OCI-LY3 (cell line): ENCODE measurements at regions not wholly inside any gene's neighbourhood (a gene's known extent, or its start where the extent isn't known, plus 50 kb on each side); places are given as distances from the start of the nearest gene placed in this dataset.

ENCODE experiments used
- H2AFZ ChIP-seq: fragments of 200-600, 300-600 bp; shearing (Covaris generic); 2 replicates; pipeline ENCODE4 v1.6.0; 2014; ENCODE audit warnings: antibody characterized with exemption, low read depth, low read length
- H3K27ac ChIP-seq: fragments of 200-600, 300-600 bp; sonication (generic); 2 replicates; pipeline ENCODE4 v1.5.1; 2014; ENCODE audit warnings: mild to moderate bottlenecking, low read length, moderate library complexity, mixed read lengths
- H3K27me3 ChIP-seq: fragments of 200-600, 300-600 bp; sonication (generic); 2 replicates; pipeline ENCODE4 v1.6.1; 2014; ENCODE audit warnings: low read depth, low read length, mixed read lengths
- H3K36me3 ChIP-seq: fragments of 200-600, 300-600 bp; sonication (generic); replicated peaks from 2 replicates; pipeline ENCODE3; 2014; ENCODE audit warnings: low read depth, low read length, mixed read lengths
- H3K4me1 ChIP-seq: fragments of 300-600, 200-600 bp; sonication (generic); 2 replicates; pipeline ENCODE4 v1.6.1; 2014; ENCODE audit warnings: low read length, mixed read lengths
- H3K4me2 ChIP-seq: fragments of 200-600, 300-600 bp; sonication (generic); 2 replicates; pipeline ENCODE4 v1.6.1; 2014; ENCODE audit warnings: low read length, mixed read lengths
- H3K4me3 ChIP-seq: fragments of 300-600, 200-600 bp; sonication (generic); 2 replicates; pipeline ENCODE4 v1.5.1; 2014; ENCODE audit warnings: antibody characterized with exemption, mild to moderate bottlenecking, low read length, moderate library complexity
- H3K79me2 ChIP-seq: fragments of 300-600, 200-600 bp; shearing (Covaris generic); 2 replicates; pipeline ENCODE4 v1.6.1; 2014; ENCODE audit warnings: mild to moderate bottlenecking, low read length, mixed read lengths
- H3K9ac ChIP-seq: fragments of 300-600, 200-600 bp; shearing (Covaris generic); 2 replicates; pipeline ENCODE4 v1.6.0; 2014; ENCODE audit warnings: mild to moderate bottlenecking, low read length, moderate library complexity
- H3K9me3 ChIP-seq: fragments of 200-600, 300-600 bp; shearing (Covaris generic); 2 replicates; pipeline ENCODE4 v1.6.1; 2014; ENCODE audit warnings: low read length, mixed read lengths; ENCODE audit not compliant: insufficient read depth
- H4K20me1 ChIP-seq: fragments of 200-600, 300-600 bp; sonication (generic); 2 replicates; pipeline ENCODE4 v1.6.1; 2016; ENCODE audit warnings: low read length, mixed read lengths; ENCODE audit not compliant: insufficient read depth
- EZH2phosphoT487 ChIP-seq: fragments of 200-600 bp; shearing (Covaris generic); IDR thresholded peaks from 2 replicates; pipeline ENCODE4 v1.6.1; 2018; ENCODE audit warnings: antibody characterized with exemption, mixed run types, low read depth
- TF ChIP-seq, protein P1 (sequence below): fragments of 200-600, 300-600 bp; sonication (generic); IDR thresholded peaks from 2 replicates; pipeline ENCODE4 v1.5.1; 2014; ENCODE audit warnings: antibody characterized with exemption, low read length, low read depth

DNA sequence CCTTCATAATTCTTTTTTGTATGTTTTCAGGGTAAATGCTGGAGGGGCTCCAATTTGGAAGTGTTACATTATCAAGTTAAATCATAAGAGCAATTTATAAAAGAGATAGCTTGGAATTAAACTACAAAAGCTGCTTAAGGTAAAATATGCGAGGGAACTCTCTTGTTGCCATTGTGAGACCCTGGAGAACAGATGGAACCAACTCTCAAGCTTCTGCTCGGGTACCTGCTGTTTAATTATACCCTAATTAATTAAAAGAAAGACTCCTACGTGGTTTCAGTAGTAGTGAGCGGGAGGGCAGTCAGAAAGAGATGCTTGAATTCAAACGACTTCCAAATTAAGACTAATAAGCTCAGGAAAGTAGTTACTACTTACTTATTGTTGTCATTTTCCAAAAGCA, 313.1 kb upstream of the TACR3 start:
- no peak for TF ChIP-seq EZH2phosphoT487
- TF ChIP-seq, protein P1, sequence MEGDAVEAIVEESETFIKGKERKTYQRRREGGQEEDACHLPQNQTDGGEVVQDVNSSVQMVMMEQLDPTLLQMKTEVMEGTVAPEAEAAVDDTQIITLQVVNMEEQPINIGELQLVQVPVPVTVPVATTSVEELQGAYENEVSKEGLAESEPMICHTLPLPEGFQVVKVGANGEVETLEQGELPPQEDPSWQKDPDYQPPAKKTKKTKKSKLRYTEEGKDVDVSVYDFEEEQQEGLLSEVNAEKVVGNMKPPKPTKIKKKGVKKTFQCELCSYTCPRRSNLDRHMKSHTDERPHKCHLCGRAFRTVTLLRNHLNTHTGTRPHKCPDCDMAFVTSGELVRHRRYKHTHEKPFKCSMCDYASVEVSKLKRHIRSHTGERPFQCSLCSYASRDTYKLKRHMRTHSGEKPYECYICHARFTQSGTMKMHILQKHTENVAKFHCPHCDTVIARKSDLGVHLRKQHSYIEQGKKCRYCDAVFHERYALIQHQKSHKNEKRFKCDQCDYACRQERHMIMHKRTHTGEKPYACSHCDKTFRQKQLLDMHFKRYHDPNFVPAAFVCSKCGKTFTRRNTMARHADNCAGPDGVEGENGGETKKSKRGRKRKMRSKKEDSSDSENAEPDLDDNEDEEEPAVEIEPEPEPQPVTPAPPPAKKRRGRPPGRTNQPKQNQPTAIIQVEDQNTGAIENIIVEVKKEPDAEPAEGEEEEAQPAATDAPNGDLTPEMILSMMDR, result no peak

DNA sequence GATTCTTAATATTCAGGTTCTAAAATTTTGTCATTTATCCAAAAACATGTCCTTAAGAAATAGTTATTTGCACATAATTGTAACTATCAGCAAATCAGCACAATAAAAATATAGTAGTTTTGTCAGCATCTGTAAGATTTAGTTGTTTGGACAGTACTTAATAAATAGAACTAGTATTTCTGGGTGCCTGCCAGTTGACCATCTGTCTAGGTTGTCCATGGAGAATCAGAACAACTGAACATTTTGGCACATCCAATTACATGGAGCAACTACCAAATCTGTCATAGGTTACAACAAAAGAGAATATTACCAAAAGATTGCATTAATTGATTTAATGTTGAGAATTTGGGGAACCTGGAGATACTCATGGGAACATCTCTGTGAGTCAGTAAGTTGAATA, 305.5 kb upstream of the TACR3 start:
- Histone ChIP-seq H2AFZ (no peak overlapping the region), H4K20me1 (no peaks in the 10 kb centered on the region), H3K27ac (no peak overlapping the region), H3K9me3 (no peaks in the 10 kb centered on the region), H3K9ac (no peak overlapping the region), H3K4me1 (no peaks in the 10 kb centered on the region), H3K4me2 (no peak overlapping the region), H3K4me3 (no peak overlapping the region), H3K79me2 (no peaks in the 10 kb centered on the region), H3K27me3 (no peaks in the 10 kb centered on the region), H3K36me3 (no peaks in the 10 kb centered on the region)
- TF ChIP-seq EZH2phosphoT487, result no peak
- TF ChIP-seq, protein P1, result no peak

More for the DNA sequence above, 313.1 kb upstream of the TACR3 start:
- no peak overlapping the region for H3K4me3 ChIP-seq
- H3K9ac ChIP-seq, result no peak overlapping the region
- no peaks in the 10 kb centered on the region for H4K20me1 ChIP-seq
- no peaks in the 10 kb centered on the region for H3K27me3 ChIP-seq
- no peak overlapping the region for H3K27ac ChIP-seq
- H3K4me2 ChIP-seq, result no peak overlapping the region
- H3K79me2 ChIP-seq, result no peaks in the 10 kb centered on the region
- no peaks in the 10 kb centered on the region for H3K36me3 ChIP-seq
- H3K4me1 ChIP-seq, result no peaks in the 10 kb centered on the region
- no peak overlapping the region for H2AFZ ChIP-seq
- H3K9me3 ChIP-seq, result no peaks in the 10 kb centered on the region

DNA sequence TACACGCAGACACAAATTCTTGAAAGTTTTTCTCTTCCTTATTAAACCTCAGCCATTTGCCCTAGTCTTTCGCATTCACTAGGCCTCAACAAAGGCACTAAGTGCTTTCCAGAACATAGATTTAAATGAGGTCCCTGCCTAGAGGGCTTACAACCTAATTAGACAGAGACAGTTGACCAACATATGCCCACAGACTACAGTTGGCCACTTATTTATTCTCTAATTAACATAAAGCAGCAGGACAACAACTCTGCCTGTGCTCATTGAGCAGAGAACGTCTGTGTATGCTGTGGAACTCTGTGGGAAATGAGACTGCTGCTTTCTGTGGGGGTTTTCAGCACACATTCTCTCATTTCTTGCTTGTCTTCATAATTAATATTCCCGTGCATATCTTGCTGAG, 303.0 kb upstream of the TACR3 start:
- Histone ChIP-seq H3K4me2 (no peak overlapping the region), H3K4me1 (no peaks in the 10 kb centered on the region), H3K4me3 (no peak overlapping the region), H3K36me3 (no peaks in the 10 kb centered on the region), H3K9me3 (no peaks in the 10 kb centered on the region), H2AFZ (0 out of 2 replicates have a peak overlapping the region, but pooled peaks have one; percentile 25), H3K27ac (no peak overlapping the region), H3K79me2 (no peaks in the 10 kb centered on the region), H4K20me1 (no peaks in the 10 kb centered on the region), H3K27me3 (no peaks in the 10 kb centered on the region), H3K9ac (no peak overlapping the region)
- TF ChIP-seq, protein P1, result no peak
- TF ChIP-seq EZH2phosphoT487, result no peak

DNA sequence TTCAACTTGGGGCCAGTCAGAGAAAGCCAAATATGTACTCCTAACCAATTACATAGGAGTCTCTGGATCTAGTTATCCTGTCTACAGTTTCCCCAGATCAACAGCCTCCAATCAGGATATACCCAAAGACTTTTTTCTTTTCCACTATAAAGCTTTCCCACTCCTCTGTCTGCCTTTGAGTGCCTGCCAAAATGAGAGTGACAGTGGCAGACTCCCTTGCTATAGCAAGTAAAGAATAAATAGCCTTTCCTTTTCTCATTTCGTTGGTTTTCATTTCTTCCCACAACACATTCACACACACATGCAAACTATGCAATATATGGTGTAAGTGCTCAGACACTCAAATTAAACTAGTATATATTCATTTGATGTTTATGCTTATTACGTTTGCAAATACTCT, 302.4 kb upstream of the TACR3 start:
- Histone ChIP-seq H3K36me3 (no peaks in the 10 kb centered on the region), H2AFZ (no peak overlapping the region), H3K4me2 (no peak overlapping the region), H3K27me3 (no peaks in the 10 kb centered on the region), H3K9me3 (no peaks in the 10 kb centered on the region), H3K79me2 (no peaks in the 10 kb centered on the region), H4K20me1 (no peaks in the 10 kb centered on the region), H3K9ac (no peak overlapping the region), H3K27ac (no peak overlapping the region), H3K4me3 (no peak overlapping the region), H3K4me1 (no peaks in the 10 kb centered on the region)
- TF ChIP-seq, protein P1, result no peak
- TF ChIP-seq EZH2phosphoT487, result no peak
